ENCODE measurements at regions not wholly inside any gene's neighbourhood (a gene's known extent, or its start where the extent isn't known, plus 50 kb on each side); places are given as distances from the start of the nearest gene placed in this dataset.

DNA sequence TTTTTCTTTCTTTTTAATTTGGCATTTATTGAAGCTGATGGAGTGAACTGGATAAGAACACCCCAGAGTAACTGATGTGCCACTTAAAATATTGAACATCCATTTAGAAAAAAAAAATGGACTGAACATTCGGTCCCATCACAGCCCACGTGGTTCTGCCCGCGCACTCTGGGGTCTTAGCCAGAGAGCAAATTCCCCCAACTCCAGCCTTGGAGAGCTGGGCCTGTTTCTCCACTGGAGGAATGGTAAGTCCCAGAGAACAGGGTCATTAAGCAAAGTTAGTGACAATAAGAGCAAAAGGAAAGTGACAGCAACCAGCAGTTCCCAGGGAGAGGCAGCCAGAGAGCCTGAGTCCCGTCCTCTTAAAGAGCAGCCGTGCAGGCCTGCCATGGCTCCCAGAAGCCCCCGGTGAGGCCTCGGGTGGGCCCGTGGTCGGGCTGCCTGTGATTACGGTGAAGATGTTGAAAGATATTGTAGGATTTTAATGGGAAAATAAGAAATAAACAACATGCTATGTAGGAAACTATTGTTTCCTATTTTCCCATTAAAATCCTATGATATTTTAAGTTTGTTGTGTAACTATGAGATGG is 487.9 kb upstream of the MKI67 start:
- Histone ChIP-seq H3K4me3 (replicated peaks in 1 of 2; ENCODE audit: low read depth in 1 of 2, low read length in 2 of 2) (no peak overlapping the region), H3K79me2 (ENCODE audit: insufficient read depth, low read length) (no peaks in the 10 kb centered on the region), H3K36me3 (ENCODE audit: control insufficient read depth in 1 of 2, insufficient read depth in 2 of 2, low read length in 2 of 2) (no peaks in the 10 kb centered on the region), H3K4me2 (ENCODE audit: low read length) (no peak overlapping the region), H2AFZ (ENCODE audit: low read depth, low read length, poor library complexity, severe bottlenecking) (no peak overlapping the region), H3K4me1 (ENCODE audit: control insufficient read depth in 1 of 2, insufficient read depth in 2 of 2, low read length in 2 of 2) (no peaks in the 10 kb centered on the region), H3K9me3 (ENCODE audit: control insufficient read depth in 1 of 2, insufficient read depth in 1 of 2, low read depth in 1 of 2, low read length in 2 of 2) (no peaks in the 10 kb centered on the region), H3K9me2 (ENCODE audit: insufficient read depth) (no peaks in the 10 kb centered on the region), H3K9ac (ENCODE audit: low read length) (no peak overlapping the region), H4K20me1 (ENCODE audit: insufficient read depth) (no peaks in the 10 kb centered on the region), H3K27ac (ENCODE audit: low read depth, low read length) (no peak overlapping the region), H3K27me3 (ENCODE audit: insufficient read depth, low read length) (peaks cover 20% of the 10 kb centered on the region)
- BruUV-seq (replicated peaks), result no TSS peak
- no peak for ATAC-seq
- CTCF ChIA-PET, result no interaction called here
- RAD21 ChIA-PET (ENCODE audit: low non-redundant PET in 1 of 2, low total read pairs in 2 of 2, uncharacterized antibody in 2 of 2, unreplicated experiment in 2 of 2), result no interaction called here
- TF ChIP-seq FOSL1 (IDR thresholded peaks at IDR 0.05; ENCODE audit: low read depth) (no peak), TCF7L2 (IDR thresholded peaks at IDR 0.05; ENCODE audit: borderline replicate concordance, extremely low read depth, insufficient read depth, insufficient read length) (no peak)
- TF ChIP-seq, protein P1, sequence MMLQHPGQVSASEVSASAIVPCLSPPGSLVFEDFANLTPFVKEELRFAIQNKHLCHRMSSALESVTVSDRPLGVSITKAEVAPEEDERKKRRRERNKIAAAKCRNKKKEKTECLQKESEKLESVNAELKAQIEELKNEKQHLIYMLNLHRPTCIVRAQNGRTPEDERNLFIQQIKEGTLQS (IDR thresholded peaks at IDR 0.05), result no peak
- TF ChIP-seq, protein P2, sequence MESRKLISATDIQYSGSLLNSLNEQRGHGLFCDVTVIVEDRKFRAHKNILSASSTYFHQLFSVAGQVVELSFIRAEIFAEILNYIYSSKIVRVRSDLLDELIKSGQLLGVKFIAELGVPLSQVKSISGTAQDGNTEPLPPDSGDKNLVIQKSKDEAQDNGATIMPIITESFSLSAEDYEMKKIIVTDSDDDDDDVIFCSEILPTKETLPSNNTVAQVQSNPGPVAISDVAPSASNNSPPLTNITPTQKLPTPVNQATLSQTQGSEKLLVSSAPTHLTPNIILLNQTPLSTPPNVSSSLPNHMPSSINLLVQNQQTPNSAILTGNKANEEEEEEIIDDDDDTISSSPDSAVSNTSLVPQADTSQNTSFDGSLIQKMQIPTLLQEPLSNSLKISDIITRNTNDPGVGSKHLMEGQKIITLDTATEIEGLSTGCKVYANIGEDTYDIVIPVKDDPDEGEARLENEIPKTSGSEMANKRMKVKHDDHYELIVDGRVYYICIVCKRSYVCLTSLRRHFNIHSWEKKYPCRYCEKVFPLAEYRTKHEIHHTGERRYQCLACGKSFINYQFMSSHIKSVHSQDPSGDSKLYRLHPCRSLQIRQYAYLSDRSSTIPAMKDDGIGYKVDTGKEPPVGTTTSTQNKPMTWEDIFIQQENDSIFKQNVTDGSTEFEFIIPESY (IDR thresholded peaks at IDR 0.05; ENCODE audit: extremely low read depth, insufficient replicate concordance, low read length), result no peak
- intact Hi-C loops (cut with micrococcal nuclease), result no loop called here
- no peak for DNase-seq (ENCODE audit: low read depth, low spot score)
- POLR2A ChIA-PET, result no interaction called here

DNA sequence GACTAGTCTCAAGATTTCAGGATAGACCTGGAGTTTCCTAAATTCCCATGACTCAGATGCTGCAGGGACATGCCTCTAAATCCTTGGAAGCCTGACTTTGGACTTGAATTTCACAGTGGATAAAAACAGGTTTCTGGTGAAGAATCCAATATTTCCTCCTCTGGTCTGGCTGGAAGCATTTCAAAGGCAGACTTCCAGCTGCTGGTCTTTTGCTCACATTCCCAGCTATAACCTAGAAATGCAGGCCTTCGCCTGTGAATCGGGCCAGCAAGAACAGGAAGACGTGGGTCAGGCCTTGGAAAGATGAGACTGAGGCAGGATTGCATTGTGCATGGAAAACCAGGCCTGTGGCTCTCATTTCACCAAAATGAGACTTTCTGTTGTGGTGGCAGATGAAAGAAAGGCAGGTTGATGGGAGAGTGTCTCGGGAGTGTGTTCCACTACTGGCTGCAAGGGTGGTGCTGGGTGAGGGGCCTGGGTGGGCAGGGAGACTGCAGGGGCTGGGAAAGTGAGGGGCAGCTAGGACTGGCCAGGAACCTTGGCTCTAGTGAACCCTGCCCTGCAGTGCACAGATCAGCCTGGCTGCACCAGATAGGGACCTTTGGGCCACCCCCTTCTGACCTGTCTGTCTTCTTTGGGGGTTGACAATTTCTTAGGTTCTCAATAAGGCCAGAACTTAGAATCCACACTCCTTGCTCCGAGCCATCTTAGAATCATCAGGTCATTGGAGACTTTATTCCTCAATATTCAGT is 488.8 kb upstream of the MKI67 start:
- intact Hi-C loops (cut with micrococcal nuclease), result no loop called here
- no TSS peak for BruUV-seq (replicated peaks)
- ChIA-PET POLR2A (no interaction called here), CTCF (no interaction called here), RAD21 (ENCODE audit: low non-redundant PET in 1 of 2, low total read pairs in 2 of 2, uncharacterized antibody in 2 of 2, unreplicated experiment in 2 of 2) (no interaction called here)
- no peaks in the 10 kb centered on the region for H3K79me2 ChIP-seq (ENCODE audit: insufficient read depth, low read length)
- H3K9me2 ChIP-seq (ENCODE audit: insufficient read depth), result no peaks in the 10 kb centered on the region
- H3K4me2 ChIP-seq (ENCODE audit: low read length), result no peak overlapping the region
- no peak overlapping the region for H2AFZ ChIP-seq (ENCODE audit: low read depth, low read length, poor library complexity, severe bottlenecking)
- H3K9me3 ChIP-seq (ENCODE audit: control insufficient read depth in 1 of 2, insufficient read depth in 1 of 2, low read depth in 1 of 2, low read length in 2 of 2), result no peaks in the 10 kb centered on the region
- TF ChIP-seq RAD21 (IDR thresholded peaks at IDR 0.05; ENCODE audit: low read depth), result no peak
- TF ChIP-seq, protein P2 (IDR thresholded peaks at IDR 0.05; ENCODE audit: extremely low read depth, insufficient replicate concordance, low read length), result no peak
- no peaks in the 10 kb centered on the region for H3K36me3 ChIP-seq (ENCODE audit: control insufficient read depth in 1 of 2, insufficient read depth in 2 of 2, low read length in 2 of 2)
- no peaks in the 10 kb centered on the region for H3K4me1 ChIP-seq (ENCODE audit: control insufficient read depth in 1 of 2, insufficient read depth in 2 of 2, low read length in 2 of 2)
- no peak overlapping the region for H3K4me3 ChIP-seq (replicated peaks in 1 of 2; ENCODE audit: low read depth in 1 of 2, low read length in 2 of 2)
- H4K20me1 ChIP-seq (ENCODE audit: insufficient read depth), result no peaks in the 10 kb centered on the region
- peaks cover 26% of the 10 kb centered on the region for H3K27me3 ChIP-seq (ENCODE audit: insufficient read depth, low read length)
- no peak overlapping the region for H3K9ac ChIP-seq (ENCODE audit: low read length)
- ATAC-seq (no peak), DNase-seq (ENCODE audit: low read depth, low spot score) (no peak)
- H3K27ac ChIP-seq (ENCODE audit: low read depth, low read length), result no peak overlapping the region
